ENCODE measurements at regions not wholly inside any gene's neighbourhood (a gene's known extent, or its start where the extent isn't known, plus 50 kb on each side); places are given as distances from the start of the nearest gene placed in this dataset.

DNA sequence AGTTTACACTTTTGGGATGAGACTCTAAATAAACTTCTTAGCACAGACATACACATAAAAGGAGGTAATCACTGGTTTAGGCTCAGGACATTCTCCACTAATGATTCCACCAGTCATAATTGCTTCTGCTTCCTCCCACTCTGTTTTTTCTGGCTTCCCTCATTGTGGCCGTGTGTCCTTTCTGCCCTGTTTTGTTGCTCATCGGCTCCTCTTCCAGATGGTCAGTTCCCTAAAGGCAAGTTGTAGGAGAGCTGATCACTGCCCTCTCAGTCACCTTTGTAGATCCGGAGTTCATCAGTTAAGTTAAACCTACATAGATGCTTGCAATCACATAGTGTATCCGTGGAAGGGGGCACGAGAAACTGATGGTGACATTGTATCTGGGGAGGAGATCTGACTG, 200.5 kb upstream of the ARG1 start:
- no peak for TF ChIP-seq POLR2A (IDR thresholded peaks at IDR 0.05)
- TF ChIP-seq, protein P1, sequence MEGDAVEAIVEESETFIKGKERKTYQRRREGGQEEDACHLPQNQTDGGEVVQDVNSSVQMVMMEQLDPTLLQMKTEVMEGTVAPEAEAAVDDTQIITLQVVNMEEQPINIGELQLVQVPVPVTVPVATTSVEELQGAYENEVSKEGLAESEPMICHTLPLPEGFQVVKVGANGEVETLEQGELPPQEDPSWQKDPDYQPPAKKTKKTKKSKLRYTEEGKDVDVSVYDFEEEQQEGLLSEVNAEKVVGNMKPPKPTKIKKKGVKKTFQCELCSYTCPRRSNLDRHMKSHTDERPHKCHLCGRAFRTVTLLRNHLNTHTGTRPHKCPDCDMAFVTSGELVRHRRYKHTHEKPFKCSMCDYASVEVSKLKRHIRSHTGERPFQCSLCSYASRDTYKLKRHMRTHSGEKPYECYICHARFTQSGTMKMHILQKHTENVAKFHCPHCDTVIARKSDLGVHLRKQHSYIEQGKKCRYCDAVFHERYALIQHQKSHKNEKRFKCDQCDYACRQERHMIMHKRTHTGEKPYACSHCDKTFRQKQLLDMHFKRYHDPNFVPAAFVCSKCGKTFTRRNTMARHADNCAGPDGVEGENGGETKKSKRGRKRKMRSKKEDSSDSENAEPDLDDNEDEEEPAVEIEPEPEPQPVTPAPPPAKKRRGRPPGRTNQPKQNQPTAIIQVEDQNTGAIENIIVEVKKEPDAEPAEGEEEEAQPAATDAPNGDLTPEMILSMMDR (IDR thresholded peaks at IDR 0.05): no peak
